Neuronal stem cell (in vitro differentiated cells): ENCODE measurements at regions not wholly inside any gene's neighbourhood (a gene's known extent, or its start where the extent isn't known, plus 50 kb on each side); places are given as distances from the start of the nearest gene placed in this dataset.

Experiments used
- DNase-seq: peaks from one replicate; pipeline ENCODE4 v3.0.0-alpha.2; 2013; ENCODE audit warnings: low spot score
- H2AFZ ChIP-seq: one replicate; pipeline ENCODE4 v1.6.1; 2013; ENCODE audit warnings: mild to moderate bottlenecking, low read length, inconsistent platforms
- H2AK5ac ChIP-seq: 2 replicates; pipeline ENCODE4 v1.6.1; 2013; ENCODE audit warnings: low read depth, mild to moderate bottlenecking, inconsistent platforms, low read length, moderate library complexity, mixed read lengths
- H2BK120ac ChIP-seq: 2 replicates; pipeline ENCODE4 v1.6.1; 2013; ENCODE audit warnings: low read depth, mild to moderate bottlenecking, inconsistent platforms, low read length, moderate library complexity, mixed read lengths
- H2BK12ac ChIP-seq: one replicate; pipeline ENCODE4 v1.6.1; 2013; ENCODE audit warnings: low read length, inconsistent platforms
- H2BK15ac ChIP-seq: 2 replicates; pipeline ENCODE4 v1.6.1; 2013; ENCODE audit warnings: mild to moderate bottlenecking, low read length, inconsistent platforms, mixed read lengths
- H2BK5ac ChIP-seq: one replicate; pipeline ENCODE4 v1.6.1; 2013; ENCODE audit warnings: inconsistent platforms, mild to moderate bottlenecking, low read length, moderate library complexity
- H3K14ac ChIP-seq: one replicate; pipeline ENCODE4 v1.6.1; 2013; ENCODE audit warnings: low read length, inconsistent platforms
- H3K18ac ChIP-seq: 2 replicates; pipeline ENCODE4 v1.6.1; 2013; ENCODE audit warnings: low read length, inconsistent platforms
- H3K23ac ChIP-seq: 2 replicates; pipeline ENCODE4 v1.6.1; 2013; ENCODE audit warnings: low read depth, mild to moderate bottlenecking, mixed read lengths, low read length, inconsistent platforms; ENCODE audit not compliant: poor library complexity
- H3K27ac ChIP-seq: replicated peaks from 3 replicates; pipeline ENCODE4 v1.5.1; 2013; ENCODE audit warnings: low read length, inconsistent platforms
- H3K27me3 ChIP-seq, 3 experiments: 2 replicates each; pipeline ENCODE4 v1.6.1; 2013; ENCODE audit warnings: low read length in 3 of 3, mild to moderate bottlenecking in 2 of 3, inconsistent platforms in 1 of 3, low read depth in 1 of 3, mixed read lengths in 1 of 3, moderate library complexity in 1 of 3; ENCODE audit not compliant: control insufficient read depth in 3 of 3, insufficient read depth in 3 of 3
- H3K36me3 ChIP-seq, 2 donors: replicated peaks in 1 of 2; 2 replicates each; pipeline ENCODE4 v1.6.1; 2013; ENCODE audit warnings: low read length in 2 of 2; ENCODE audit not compliant: control insufficient read depth in 2 of 2, insufficient read depth in 2 of 2
- H3K4ac ChIP-seq: 2 replicates; pipeline ENCODE4 v1.6.1; 2013; ENCODE audit warnings: inconsistent platforms, mild to moderate bottlenecking, low read length, moderate library complexity
- H3K4me1 ChIP-seq, 2 donors: 1 replicate in 1 of 2; 2 replicates in 1 of 2; pipeline ENCODE4 v1.6.1; 2013; ENCODE audit warnings: low read length in 2 of 2, low read depth in 1 of 2; ENCODE audit not compliant: control insufficient read depth in 2 of 2, insufficient read depth in 1 of 2
- H3K4me2 ChIP-seq: one replicate; pipeline ENCODE4 v1.6.1; 2013; ENCODE audit warnings: mild to moderate bottlenecking, low read length, inconsistent platforms; ENCODE audit not compliant: insufficient read depth, poor library complexity, severe bottlenecking
- H3K4me3 ChIP-seq, 2 donors: 2 replicates each; pipeline ENCODE4 v1.5.1; 2013; ENCODE audit warnings: low read length in 2 of 2, mild to moderate bottlenecking in 2 of 2, inconsistent platforms in 1 of 2, moderate library complexity in 1 of 2
- H3K79me1 ChIP-seq: one replicate; pipeline ENCODE4 v1.6.1; 2013; ENCODE audit warnings: low read depth, mild to moderate bottlenecking, inconsistent platforms, low read length, moderate library complexity
- H3K9ac ChIP-seq: one replicate; pipeline ENCODE4 v1.6.1; 2013; ENCODE audit warnings: mild to moderate bottlenecking, low read depth, low read length, inconsistent platforms; ENCODE audit not compliant: poor library complexity
- H3K9me3 ChIP-seq, 2 donors: replicated peaks in 1 of 2; 2 replicates each; pipeline versions ENCODE3 to v1.6.1; 2013; ENCODE audit warnings: low read length in 2 of 2, mild to moderate bottlenecking in 2 of 2, inconsistent platforms in 1 of 2, low read depth in 1 of 2, mixed read lengths in 1 of 2, moderate library complexity in 1 of 2; ENCODE audit not compliant: control insufficient read depth in 2 of 2, insufficient read depth in 1 of 2
- H4K8ac ChIP-seq: one replicate; pipeline ENCODE4 v1.6.1; 2013; ENCODE audit warnings: low read depth, mild to moderate bottlenecking, inconsistent platforms, low read length, moderate library complexity
- H4K91ac ChIP-seq: one replicate; pipeline ENCODE4 v1.6.1; 2013; ENCODE audit warnings: low read length, low read depth, mild to moderate bottlenecking, inconsistent platforms; ENCODE audit not compliant: poor library complexity
- WGBS, 2 donors: extraction: QIAGEN DNeasy Blood & Tissue Kit; methylation state at CpG; one replicate each; pipeline ENCODE4 v1.1.7; 2013; ENCODE audit warnings: missing lambda C conversion rate in 2 of 2, mixed read lengths in 1 of 2; ENCODE audit not compliant: insufficient read length in 2 of 2, insufficient replicate concordance in 1 of 2; ENCODE audit errors: extremely low coverage in 2 of 2; 5-methylcytosine and 5-hydroxymethylcytosine counted together

DNA sequence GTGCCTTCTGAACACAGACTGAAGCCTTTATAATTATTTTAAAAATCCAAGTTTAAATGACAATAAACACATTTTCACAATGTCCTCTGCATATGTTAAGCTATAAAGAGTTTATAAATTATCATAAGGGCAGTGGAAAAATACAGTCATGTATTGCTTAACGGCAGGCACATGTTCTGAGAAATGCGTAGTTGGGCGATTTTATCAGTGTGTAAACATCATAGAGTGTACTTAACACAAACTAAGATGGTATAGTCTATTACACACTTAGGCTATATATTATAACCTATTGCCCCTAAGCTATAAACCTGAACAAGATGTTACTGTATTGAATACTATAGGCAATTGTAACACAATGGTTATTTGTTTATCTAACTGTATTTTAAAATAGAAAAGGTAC is 254.7 kb downstream of the GABRG1 start:
- H3K23ac ChIP-seq = no peak overlapping the region
- no peaks in the 10 kb centered on the region for H3K9me3 ChIP-seq
- H2AK5ac ChIP-seq = no peak overlapping the region
- no peaks in the 10 kb centered on the region for H3K4me1 ChIP-seq
- H3K4ac ChIP-seq = no peak overlapping the region
- H2BK120ac ChIP-seq = no peak overlapping the region
- H3K4me3 ChIP-seq = no peak overlapping the region
- H3K4me2 ChIP-seq = no peak overlapping the region
- no peak overlapping the region for H4K8ac ChIP-seq
- H3K36me3 ChIP-seq = no peaks in the 10 kb centered on the region
- H2BK12ac ChIP-seq = no peak overlapping the region
- no peak overlapping the region for H3K14ac ChIP-seq
- no peak overlapping the region for H2BK5ac ChIP-seq
- H3K79me1 ChIP-seq = no peaks in the 10 kb centered on the region
- no peak overlapping the region for H4K91ac ChIP-seq
- no CpG with 5 or more reads among the region's 3 CpGs for WGBS, 2 donors
- no peak overlapping the region for H2AFZ ChIP-seq
- no peak overlapping the region for H3K27ac ChIP-seq
- H3K18ac ChIP-seq = no peak overlapping the region
- no peak overlapping the region for H2BK15ac ChIP-seq
- H3K9ac ChIP-seq = no peak overlapping the region
- H3K27me3 ChIP-seq = no peaks in the 10 kb centered on the region
- no peak for DNase-seq

DNA sequence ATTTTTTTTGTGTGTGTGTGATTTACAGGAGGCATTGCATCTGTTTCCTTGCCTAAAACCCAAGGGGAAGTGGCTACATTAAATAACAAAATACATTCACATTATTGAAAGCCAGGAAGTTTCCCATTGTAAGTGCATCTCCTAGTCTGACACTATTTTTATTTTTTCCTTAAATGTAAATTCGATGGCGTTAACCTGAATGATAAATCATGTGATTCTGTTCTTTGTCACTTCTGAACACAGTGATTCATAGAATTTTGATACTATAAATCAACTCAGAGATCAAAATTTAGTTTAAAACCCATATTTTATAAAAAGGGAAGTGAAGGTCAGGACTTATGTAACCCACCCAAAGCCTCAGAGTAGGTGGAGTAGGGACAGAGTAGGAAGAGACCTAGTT is 258.1 kb downstream of the GABRG1 start:
- H3K18ac ChIP-seq = no peak overlapping the region
- H3K9ac ChIP-seq = no peak overlapping the region
- no peak overlapping the region for H3K4me2 ChIP-seq
- no peaks in the 10 kb centered on the region for H3K9me3 ChIP-seq
- no peak overlapping the region for H2BK15ac ChIP-seq
- no peak overlapping the region for H3K4me3 ChIP-seq
- H2BK5ac ChIP-seq = no peak overlapping the region
- H3K79me1 ChIP-seq = no peaks in the 10 kb centered on the region
- no peak overlapping the region for H2AFZ ChIP-seq
- no peak overlapping the region for H3K27ac ChIP-seq
- no peak overlapping the region for H2BK120ac ChIP-seq
- H3K4me1 ChIP-seq = no peaks in the 10 kb centered on the region
- no peak overlapping the region for H3K4ac ChIP-seq
- H2AK5ac ChIP-seq = no peak overlapping the region
- DNase-seq = no peak
- H2BK12ac ChIP-seq = no peak overlapping the region
- H4K91ac ChIP-seq = no peak overlapping the region
- no CpG with 5 or more reads among the region's 2 CpGs for WGBS, 2 donors
- no peaks in the 10 kb centered on the region for H3K27me3 ChIP-seq
- H3K36me3 ChIP-seq = no peaks in the 10 kb centered on the region
- no peak overlapping the region for H3K23ac ChIP-seq
- H4K8ac ChIP-seq = no peak overlapping the region
- H3K14ac ChIP-seq = no peak overlapping the region

DNA sequence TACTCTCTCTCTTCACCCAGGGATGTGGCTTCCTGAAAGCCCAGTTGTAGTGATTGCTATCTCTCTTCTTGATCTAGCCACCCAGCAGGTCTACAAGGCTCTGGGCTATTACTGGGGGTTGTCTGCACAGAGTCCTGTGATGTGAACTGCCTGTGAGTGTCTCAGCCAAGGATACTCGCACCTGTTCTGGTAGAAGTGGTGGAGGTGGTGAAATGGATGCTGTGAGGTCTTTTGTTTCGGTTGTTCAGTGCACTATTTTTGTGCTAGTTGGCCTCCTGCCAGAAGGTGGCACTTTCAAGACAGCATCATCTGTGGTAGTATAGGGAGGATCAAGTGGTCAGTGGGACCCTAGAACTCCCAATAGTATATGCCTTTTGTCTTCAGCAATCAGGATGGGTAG is 268.0 kb downstream of the GABRG1 start:
- Histone ChIP-seq H3K23ac (no peak overlapping the region), H3K79me1 (no peaks in the 10 kb centered on the region), H2AK5ac (no peak overlapping the region), H2BK5ac (no peak overlapping the region), H2BK12ac (no peak overlapping the region), H3K4ac (no peak overlapping the region), H3K36me3 (no peaks in the 10 kb centered on the region), H2BK15ac (no peak overlapping the region), H3K18ac (no peak overlapping the region), H3K27me3 (no peaks in the 10 kb centered on the region), H3K27ac (no peak overlapping the region), H4K8ac (no peak overlapping the region), H3K9ac (no peak overlapping the region), H3K4me2 (no peak overlapping the region), H3K9me3 (no peaks in the 10 kb centered on the region), H3K4me3 (no peak overlapping the region), H2BK120ac (no peak overlapping the region), H3K4me1 (no peaks in the 10 kb centered on the region), H2AFZ (no peak overlapping the region), H4K91ac (no peak overlapping the region), H3K14ac (no peak overlapping the region)
- no peak for DNase-seq
- no CpG with 5 or more reads among the region's 2 CpGs for WGBS, 2 donors

DNA sequence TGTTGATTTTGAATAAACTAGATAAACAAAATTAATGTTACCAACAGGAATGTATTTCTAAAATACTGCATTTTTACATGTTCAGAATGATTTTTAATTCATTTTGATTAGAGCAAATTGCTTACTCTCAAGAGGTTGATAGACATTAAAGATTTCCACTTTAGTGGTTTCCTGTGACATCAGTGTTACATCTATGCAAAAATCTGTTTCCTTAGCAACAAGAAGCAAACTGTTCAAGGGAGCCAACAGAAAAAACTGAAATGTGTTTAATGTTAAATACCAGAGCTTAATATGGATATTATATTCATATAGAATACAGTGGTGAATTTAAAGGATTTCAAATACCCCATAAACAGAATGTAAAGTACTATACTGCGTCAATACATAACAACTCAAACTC is 277.8 kb downstream of the GABRG1 start:
- no peaks in the 10 kb centered on the region for H3K27me3 ChIP-seq
- no peaks in the 10 kb centered on the region for H3K4me1 ChIP-seq
- H2BK12ac ChIP-seq = no peak overlapping the region
- H4K91ac ChIP-seq = no peak overlapping the region
- H3K36me3 ChIP-seq = no peaks in the 10 kb centered on the region
- no peak overlapping the region for H4K8ac ChIP-seq
- DNase-seq = no peak
- H3K4ac ChIP-seq = no peak overlapping the region
- no peak overlapping the region for H3K23ac ChIP-seq
- no peak overlapping the region for H3K14ac ChIP-seq
- WGBS, 2 donors = no CpG with 5 or more reads among the region's 1 CpG
- H2BK5ac ChIP-seq = no peak overlapping the region
- no peak overlapping the region for H3K27ac ChIP-seq
- no peak overlapping the region for H3K18ac ChIP-seq
- H3K4me2 ChIP-seq = no peak overlapping the region
- H3K9ac ChIP-seq = no peak overlapping the region
- H3K9me3 ChIP-seq = no peaks in the 10 kb centered on the region
- H3K79me1 ChIP-seq = no peaks in the 10 kb centered on the region
- H3K4me3 ChIP-seq = no peak overlapping the region
- H2AFZ ChIP-seq = no peak overlapping the region
- H2BK120ac ChIP-seq = no peak overlapping the region
- no peak overlapping the region for H2AK5ac ChIP-seq
- H2BK15ac ChIP-seq = no peak overlapping the region
